ENCODE measurements at regions not wholly inside any gene's neighbourhood (a gene's known extent, or its start where the extent isn't known, plus 50 kb on each side); places are given as distances from the start of the nearest gene placed in this dataset.

DNA sequence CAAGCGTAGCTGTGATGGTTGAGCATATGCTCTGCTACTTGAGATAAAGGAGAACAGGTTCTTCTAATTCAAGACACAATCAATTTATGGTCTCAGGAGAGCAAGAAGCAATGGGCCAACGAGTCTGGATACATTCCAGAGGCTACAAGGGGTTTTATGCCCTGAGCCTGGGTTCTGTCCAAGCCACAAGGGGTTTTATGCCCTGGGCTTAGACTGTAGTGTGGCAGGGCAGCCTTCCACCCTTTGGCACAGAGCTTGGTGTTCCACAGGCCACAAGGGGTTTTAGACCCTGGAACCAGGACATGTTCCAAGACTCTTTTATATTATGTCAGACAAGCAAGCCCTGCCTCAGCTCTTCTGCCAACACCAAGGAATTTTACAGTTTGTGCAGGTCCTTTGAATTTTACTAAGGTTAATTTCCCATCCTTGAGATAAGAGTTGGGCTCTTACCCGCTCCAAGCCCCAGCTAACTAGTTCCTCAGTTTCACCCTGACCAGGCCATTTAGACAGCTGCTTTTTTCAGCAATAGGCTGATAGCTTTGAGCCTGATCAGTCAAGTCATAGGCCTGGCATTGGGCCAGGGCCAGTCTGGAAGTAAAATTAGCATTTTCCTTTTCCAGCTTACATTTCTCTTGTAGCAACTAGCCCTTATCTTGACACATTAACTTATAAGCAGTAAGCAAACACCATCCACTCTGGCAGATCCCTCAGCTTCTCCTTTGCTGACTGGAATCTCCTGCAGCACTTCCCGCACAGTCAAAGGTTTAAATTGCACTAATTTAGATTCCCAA, 95.0 kb downstream of the ZNF737 start:
- TF ChIP-seq, protein P1, sequence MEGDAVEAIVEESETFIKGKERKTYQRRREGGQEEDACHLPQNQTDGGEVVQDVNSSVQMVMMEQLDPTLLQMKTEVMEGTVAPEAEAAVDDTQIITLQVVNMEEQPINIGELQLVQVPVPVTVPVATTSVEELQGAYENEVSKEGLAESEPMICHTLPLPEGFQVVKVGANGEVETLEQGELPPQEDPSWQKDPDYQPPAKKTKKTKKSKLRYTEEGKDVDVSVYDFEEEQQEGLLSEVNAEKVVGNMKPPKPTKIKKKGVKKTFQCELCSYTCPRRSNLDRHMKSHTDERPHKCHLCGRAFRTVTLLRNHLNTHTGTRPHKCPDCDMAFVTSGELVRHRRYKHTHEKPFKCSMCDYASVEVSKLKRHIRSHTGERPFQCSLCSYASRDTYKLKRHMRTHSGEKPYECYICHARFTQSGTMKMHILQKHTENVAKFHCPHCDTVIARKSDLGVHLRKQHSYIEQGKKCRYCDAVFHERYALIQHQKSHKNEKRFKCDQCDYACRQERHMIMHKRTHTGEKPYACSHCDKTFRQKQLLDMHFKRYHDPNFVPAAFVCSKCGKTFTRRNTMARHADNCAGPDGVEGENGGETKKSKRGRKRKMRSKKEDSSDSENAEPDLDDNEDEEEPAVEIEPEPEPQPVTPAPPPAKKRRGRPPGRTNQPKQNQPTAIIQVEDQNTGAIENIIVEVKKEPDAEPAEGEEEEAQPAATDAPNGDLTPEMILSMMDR (IDR thresholded peaks at IDR 0.05), result no peak
- TF ChIP-seq POLR2A (IDR thresholded peaks at IDR 0.05), result no peak

Measured in lower leg skin (tissue), 3 donors.